ENCODE measurements at regions not wholly inside any gene's neighbourhood (a gene's known extent, or its start where the extent isn't known, plus 50 kb on each side); places are given as distances from the start of the nearest gene placed in this dataset.
"Not testable (repeated sequence)": the region's sequence is repeated elsewhere in the genome, so short reads cannot be mapped to it uniquely, and the experiment has no call there.

- POLR2A ChIA-PET: no interaction called here
- no peak overlapping the region for H3K4me3 ChIP-seq (ENCODE audit: low read depth, low read length)
- no peaks in the 10 kb centered on the region for H3K27me3 ChIP-seq (ENCODE audit: control insufficient read depth, insufficient read depth, low read length)
- no peaks in the 10 kb centered on the region for H3K36me3 ChIP-seq (ENCODE audit: control insufficient read depth, insufficient read depth, low read length)
- no peak for DNase-seq (ENCODE audit: low read depth)
- no peak for TF ChIP-seq CTCF (IDR thresholded peaks at IDR 0.05; ENCODE audit: insufficient read depth, low read depth, low read length)
- CTCF ChIA-PET: no interaction called here
Observed at GRCh38 chr6:97501853-97502252, 218.8 kb upstream of the MMS22L start.

GRCh38 chr6:97508646-97509045 lies 225.6 kb upstream of the MMS22L start:
- no peaks in the 10 kb centered on the region for H3K27me3 ChIP-seq (ENCODE audit: control insufficient read depth, insufficient read depth, low read length)
- no peak for TF ChIP-seq CTCF (IDR thresholded peaks at IDR 0.05; ENCODE audit: insufficient read depth, low read depth, low read length)
- DNase-seq (ENCODE audit: low read depth): no peak
- ChIA-PET POLR2A (no interaction called here), CTCF (interaction anchor here (0.6 kb wide), 1 partner anchor 12 kb away, joined by 3 read pairs; no protein-coding TSS in a partner anchor)
- no peak overlapping the region for H3K4me3 ChIP-seq (ENCODE audit: low read depth, low read length)
- no peaks in the 10 kb centered on the region for H3K36me3 ChIP-seq (ENCODE audit: control insufficient read depth, insufficient read depth, low read length)

- H3K4me3 ChIP-seq (ENCODE audit: low read depth, low read length); POLR2A ChIA-PET; DNase-seq (ENCODE audit: low read depth); H3K27me3 ChIP-seq (ENCODE audit: control insufficient read depth, insufficient read depth, low read length); H3K36me3 ChIP-seq (ENCODE audit: control insufficient read depth, insufficient read depth, low read length): not testable (repeated sequence)
- CTCF ChIA-PET: interaction anchor here (0.9 kb wide), 1 partner anchor 1606 kb away, joined by 3 read pairs; no protein-coding TSS in a partner anchor
Observed at GRCh38 chr6:97513260-97513659, 230.2 kb upstream of the MMS22L start.

GRCh38 chr6:97524811-97525210 lies 241.8 kb upstream of the MMS22L start:
- no peak for DNase-seq (ENCODE audit: low read depth)
- POLR2A ChIA-PET: no interaction called here
- no peak for TF ChIP-seq CTCF (IDR thresholded peaks at IDR 0.05; ENCODE audit: insufficient read depth, low read depth, low read length)
- no peaks in the 10 kb centered on the region for H3K36me3 ChIP-seq (ENCODE audit: control insufficient read depth, insufficient read depth, low read length)
- H3K27me3 ChIP-seq (ENCODE audit: control insufficient read depth, insufficient read depth, low read length): no peaks in the 10 kb centered on the region
- CTCF ChIA-PET: interaction anchor here (0.7 kb wide), 1 partner anchor 9 kb away, joined by 3 read pairs; no protein-coding TSS in a partner anchor
- no peak overlapping the region for H3K4me3 ChIP-seq (ENCODE audit: low read depth, low read length)

GRCh38 chr6:97535800-97536199 lies 252.8 kb upstream of the MMS22L start:
- no peak for TF ChIP-seq CTCF (IDR thresholded peaks at IDR 0.05; ENCODE audit: insufficient read depth, low read depth, low read length)
- no peaks in the 10 kb centered on the region for H3K36me3 ChIP-seq (ENCODE audit: control insufficient read depth, insufficient read depth, low read length)
- POLR2A ChIA-PET: no interaction called here
- CTCF ChIA-PET: no interaction called here
- DNase-seq (ENCODE audit: low read depth): no peak
- no peak overlapping the region for H3K4me3 ChIP-seq (ENCODE audit: low read depth, low read length)
- H3K27me3 ChIP-seq (ENCODE audit: control insufficient read depth, insufficient read depth, low read length): no peaks in the 10 kb centered on the region

GRCh38 chr6:97548354-97548753 lies 265.3 kb upstream of the MMS22L start:
- Histone ChIP-seq H3K27me3 (ENCODE audit: control insufficient read depth, insufficient read depth, low read length) (no peaks in the 10 kb centered on the region), H3K36me3 (ENCODE audit: control insufficient read depth, insufficient read depth, low read length) (no peaks in the 10 kb centered on the region), H3K4me3 (ENCODE audit: low read depth, low read length) (no peak overlapping the region)
- DNase-seq (ENCODE audit: low read depth): no peak
- POLR2A ChIA-PET: no interaction called here
- TF ChIP-seq CTCF (IDR thresholded peaks at IDR 0.05; ENCODE audit: insufficient read depth, low read depth, low read length): no peak
- CTCF ChIA-PET: no interaction called here

Measured in BJ (cell line).